ENCODE measurements at regions not wholly inside any gene's neighbourhood (a gene's known extent, or its start where the extent isn't known, plus 50 kb on each side); places are given as distances from the start of the nearest gene placed in this dataset.

DNA sequence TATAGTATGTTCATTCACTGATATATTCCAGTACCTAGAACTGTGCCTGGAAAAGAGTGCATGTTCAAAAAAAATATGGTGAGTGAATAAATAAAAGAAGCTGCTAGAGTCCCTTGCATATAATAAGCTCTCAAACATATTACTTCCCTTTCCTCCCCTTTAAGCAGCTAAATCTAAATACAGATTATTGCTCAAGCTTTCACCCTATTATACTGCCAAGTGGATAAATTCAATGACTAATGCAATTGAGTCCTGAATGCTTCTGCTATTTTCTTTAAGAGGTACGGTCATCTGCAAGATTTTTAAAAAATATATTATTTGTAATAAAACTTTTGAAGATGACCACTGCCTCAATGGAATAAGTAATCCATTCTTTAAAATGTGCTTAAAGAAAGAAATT is 248.4 kb downstream of the PLK2 start:
- Mint-ChIP-seq H3K4me1 (ENCODE audit: low read depth, unreplicated experiment) (no peaks in the 10 kb centered on the region), H3K4me3 (ENCODE audit: unreplicated experiment) (no peak overlapping the region), H3K36me3 (ENCODE audit: insufficient read depth, unreplicated experiment) (no peaks in the 10 kb centered on the region), H3K9me3 (ENCODE audit: unreplicated experiment) (no peaks in the 10 kb centered on the region), H3K27me3 (ENCODE audit: insufficient read depth, unreplicated experiment) (no peaks in the 10 kb centered on the region), H3K27ac (ENCODE audit: unreplicated experiment) (no peak overlapping the region)
- ChIA-PET CTCF (no interaction called here), POLR2A (no interaction called here)
- BruUV-seq (replicated peaks): no TSS peak
- TF ChIP-seq, protein P1, sequence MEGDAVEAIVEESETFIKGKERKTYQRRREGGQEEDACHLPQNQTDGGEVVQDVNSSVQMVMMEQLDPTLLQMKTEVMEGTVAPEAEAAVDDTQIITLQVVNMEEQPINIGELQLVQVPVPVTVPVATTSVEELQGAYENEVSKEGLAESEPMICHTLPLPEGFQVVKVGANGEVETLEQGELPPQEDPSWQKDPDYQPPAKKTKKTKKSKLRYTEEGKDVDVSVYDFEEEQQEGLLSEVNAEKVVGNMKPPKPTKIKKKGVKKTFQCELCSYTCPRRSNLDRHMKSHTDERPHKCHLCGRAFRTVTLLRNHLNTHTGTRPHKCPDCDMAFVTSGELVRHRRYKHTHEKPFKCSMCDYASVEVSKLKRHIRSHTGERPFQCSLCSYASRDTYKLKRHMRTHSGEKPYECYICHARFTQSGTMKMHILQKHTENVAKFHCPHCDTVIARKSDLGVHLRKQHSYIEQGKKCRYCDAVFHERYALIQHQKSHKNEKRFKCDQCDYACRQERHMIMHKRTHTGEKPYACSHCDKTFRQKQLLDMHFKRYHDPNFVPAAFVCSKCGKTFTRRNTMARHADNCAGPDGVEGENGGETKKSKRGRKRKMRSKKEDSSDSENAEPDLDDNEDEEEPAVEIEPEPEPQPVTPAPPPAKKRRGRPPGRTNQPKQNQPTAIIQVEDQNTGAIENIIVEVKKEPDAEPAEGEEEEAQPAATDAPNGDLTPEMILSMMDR (IDR thresholded peaks at IDR 0.05; ENCODE audit: insufficient read depth in 1 of 2, low read depth in 1 of 2, low read length in 1 of 2, severe bottlenecking in 1 of 2, unreplicated experiment in 1 of 2): no peak
- intact Hi-C loops (cut with micrococcal nuclease; ENCODE audit: unreplicated experiment): no loop called here
- no peaks in the 10 kb centered on the region for H3K9me3 ChIP-seq
- no peak overlapping the region for H3K4me3 ChIP-seq (ENCODE audit: low read depth, low read length)
- H3K27me3 ChIP-seq (replicated peaks; ENCODE audit: control insufficient read depth, insufficient read depth, low read length): no peaks in the 10 kb centered on the region
- DNase-seq: no peak
- H3K4me1 ChIP-seq: no peaks in the 10 kb centered on the region
- no peaks in the 10 kb centered on the region for H3K36me3 ChIP-seq (ENCODE audit: control insufficient read depth, insufficient read depth, low read length)

DNA sequence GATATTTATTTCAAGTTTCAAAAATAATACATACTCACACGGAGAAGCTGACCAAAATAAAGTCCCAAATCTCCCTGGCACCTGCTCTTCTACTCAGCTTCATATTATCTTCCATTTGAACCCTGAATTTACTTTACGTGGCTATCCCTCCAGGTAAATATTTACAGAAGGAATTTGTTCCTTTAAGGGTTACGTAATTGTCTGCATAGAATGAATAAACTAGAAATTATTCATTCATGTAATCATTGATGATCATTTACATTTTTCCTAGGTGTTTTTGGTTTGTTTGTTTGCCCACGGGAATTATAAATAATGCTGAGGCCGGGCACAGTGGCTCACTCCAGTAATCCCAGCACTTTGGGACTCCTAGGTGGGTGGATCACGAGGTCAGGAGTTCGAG is 251.2 kb downstream of the PLK2 start:
- Histone ChIP-seq H3K4me3 (ENCODE audit: low read depth, low read length) (no peak overlapping the region), H3K9me3 (no peaks in the 10 kb centered on the region), H3K4me1 (no peaks in the 10 kb centered on the region), H3K27me3 (replicated peaks; ENCODE audit: control insufficient read depth, insufficient read depth, low read length) (no peaks in the 10 kb centered on the region), H3K36me3 (ENCODE audit: control insufficient read depth, insufficient read depth, low read length) (no peaks in the 10 kb centered on the region)
- BruUV-seq (replicated peaks): no TSS peak
- no peaks in the 10 kb centered on the region for H3K9me3 Mint-ChIP-seq (ENCODE audit: unreplicated experiment)
- ChIA-PET CTCF (no interaction called here), POLR2A (no interaction called here)
- no peaks in the 10 kb centered on the region for H3K4me1 Mint-ChIP-seq (ENCODE audit: low read depth, unreplicated experiment)
- no peaks in the 10 kb centered on the region for H3K27me3 Mint-ChIP-seq (ENCODE audit: insufficient read depth, unreplicated experiment)
- H3K36me3 Mint-ChIP-seq (ENCODE audit: insufficient read depth, unreplicated experiment): no peaks in the 10 kb centered on the region
- H3K4me3 Mint-ChIP-seq (ENCODE audit: unreplicated experiment): no peak overlapping the region
- intact Hi-C loops (cut with micrococcal nuclease; ENCODE audit: unreplicated experiment): no loop called here
- H3K27ac Mint-ChIP-seq (ENCODE audit: unreplicated experiment): no peak overlapping the region
- no peak for DNase-seq
- TF ChIP-seq, protein P1 (IDR thresholded peaks at IDR 0.05; ENCODE audit: insufficient read depth in 1 of 2, low read depth in 1 of 2, low read length in 1 of 2, severe bottlenecking in 1 of 2, unreplicated experiment in 1 of 2): no peak

DNA sequence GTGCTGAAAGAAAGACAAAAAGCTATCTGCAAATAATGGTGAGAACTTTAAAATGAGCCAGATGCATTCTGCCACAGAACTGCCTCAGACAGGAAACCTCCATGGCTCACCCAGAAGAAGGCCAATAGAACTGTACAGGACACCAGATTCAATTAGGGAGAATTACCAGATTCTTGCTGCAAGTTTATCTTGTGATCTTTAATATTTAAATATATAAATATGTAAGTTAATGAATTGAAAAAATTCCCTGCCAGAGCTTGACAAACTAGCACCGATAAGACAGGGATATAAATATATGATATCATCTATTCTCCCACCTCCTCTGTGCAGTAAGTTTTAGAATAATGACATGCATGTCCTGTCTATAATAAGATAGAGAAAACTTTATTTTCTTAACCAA is 252.8 kb downstream of the PLK2 start:
- Mint-ChIP-seq H3K9me3 (ENCODE audit: unreplicated experiment) (no peaks in the 10 kb centered on the region), H3K36me3 (ENCODE audit: insufficient read depth, unreplicated experiment) (no peaks in the 10 kb centered on the region), H3K4me1 (ENCODE audit: low read depth, unreplicated experiment) (no peaks in the 10 kb centered on the region), H3K27me3 (ENCODE audit: insufficient read depth, unreplicated experiment) (no peaks in the 10 kb centered on the region), H3K27ac (ENCODE audit: unreplicated experiment) (no peak overlapping the region), H3K4me3 (ENCODE audit: unreplicated experiment) (no peak overlapping the region)
- ChIA-PET CTCF (no interaction called here), POLR2A (no interaction called here)
- Histone ChIP-seq H3K36me3 (ENCODE audit: control insufficient read depth, insufficient read depth, low read length) (no peaks in the 10 kb centered on the region), H3K4me3 (ENCODE audit: low read depth, low read length) (no peak overlapping the region), H3K4me1 (no peaks in the 10 kb centered on the region), H3K27me3 (replicated peaks; ENCODE audit: control insufficient read depth, insufficient read depth, low read length) (no peaks in the 10 kb centered on the region), H3K9me3 (no peaks in the 10 kb centered on the region)
- no TSS peak for BruUV-seq (replicated peaks)
- TF ChIP-seq, protein P1 (IDR thresholded peaks at IDR 0.05; ENCODE audit: insufficient read depth in 1 of 2, low read depth in 1 of 2, low read length in 1 of 2, severe bottlenecking in 1 of 2, unreplicated experiment in 1 of 2): no peak
- DNase-seq: no peak
- intact Hi-C loops (cut with micrococcal nuclease; ENCODE audit: unreplicated experiment): no loop called here
